HEK293T (cell line): ENCODE measurements at regions not wholly inside any gene's neighbourhood (a gene's known extent, or its start where the extent isn't known, plus 50 kb on each side); places are given as distances from the start of the nearest gene placed in this dataset.

Source experiments
- ARNT ChIP-seq: fragments of 450-650 bp; IDR thresholded peaks from 2 replicates; pipeline ENCODE4 v1.6.1; 2017; ENCODE audit warnings: mild to moderate bottlenecking
- BHLHE40 ChIP-seq: fragments of 450-650 bp; IDR thresholded peaks from 2 replicates; pipeline ENCODE4 v1.6.1; 2016; ENCODE audit warnings: mild to moderate bottlenecking, moderate library complexity, borderline replicate concordance
- FOXA1 ChIP-seq: fragments of 450-650 bp; IDR thresholded peaks from 2 replicates; pipeline ENCODE4 v1.6.1; 2016; ENCODE audit warnings: mild to moderate bottlenecking
- FOXM1 ChIP-seq: fragments of 450-650 bp; IDR thresholded peaks from 2 replicates; pipeline ENCODE4 v1.6.1; 2017; ENCODE audit warnings: mild to moderate bottlenecking, borderline replicate concordance
- L3MBTL2 ChIP-seq: fragments of 450-650 bp; conservative IDR thresholded peaks from 2 replicates; pipeline ENCODE4 v1.6.1; 2016; ENCODE audit warnings: mild to moderate bottlenecking
- LEF1 ChIP-seq: fragments of 450-650 bp; IDR thresholded peaks from 2 replicates; pipeline ENCODE4 v1.6.1; 2017; ENCODE audit warnings: mild to moderate bottlenecking, borderline replicate concordance
- NFRKB ChIP-seq: fragments of 450-650 bp; IDR thresholded peaks from 2 replicates; pipeline ENCODE4 v1.6.1; 2016; ENCODE audit warnings: mild to moderate bottlenecking, moderate library complexity
- SUZ12 ChIP-seq: fragments of 450-650 bp; IDR thresholded peaks from 2 replicates; pipeline ENCODE4 v1.6.1; 2016; ENCODE audit warnings: mild to moderate bottlenecking

GRCh38 chr2:144229296-144229695 lies 290.6 kb downstream of the ZEB2 start:
- TF ChIP-seq FOXM1 (no peak), L3MBTL2 (no peak), NFRKB (no peak), BHLHE40 (no peak), SUZ12 (no peak), LEF1 (no peak), ARNT (no peak), FOXA1 (no peak)
